Peyer's patch (tissue), 4 donors: ENCODE measurements at regions not wholly inside any gene's neighbourhood (a gene's known extent, or its start where the extent isn't known, plus 50 kb on each side); places are given as distances from the start of the nearest gene placed in this dataset.

Source experiments
- DNase-seq, 3 donors: peaks; one replicate each; pipeline ENCODE4 v3.0.0-alpha.2; 2017 to 2019
- H3K27ac ChIP-seq, 4 donors: fragments of 200-600 bp; sonication (generic); one replicate each; pipeline ENCODE4 v1.5.1; 2016 to 2019
- H3K27me3 ChIP-seq, 2 donors: fragments of 200-600 bp; sonication (generic); one replicate each; pipeline ENCODE4 v1.5.1; 2019
- H3K36me3 ChIP-seq, 3 donors: fragments of 200-600 bp; sonication (generic); one replicate each; pipeline ENCODE4 v1.5.1; 2016 to 2019
- H3K4me1 ChIP-seq, 4 donors: fragments of 200-600 bp; sonication (generic); one replicate each; pipeline ENCODE4 v1.5.1; 2016 to 2019
- H3K4me3 ChIP-seq, 4 donors: fragments of 200-600 bp; sonication (generic); 1 replicate in 3 of 4; 2 replicates in 1 of 4; pipeline ENCODE4 v1.5.1; 2016 to 2019; ENCODE audit warnings: mild to moderate bottlenecking in 1 of 4
- H3K9me3 ChIP-seq, 4 donors: fragments of 200-600 bp; sonication (generic); one replicate each; pipeline ENCODE4 v1.5.1; 2016 to 2019; ENCODE audit warnings: mild to moderate bottlenecking in 1 of 4
- POLR2A ChIP-seq, 2 donors: fragments of 450-650 bp; IDR thresholded peaks; one replicate each; pipeline ENCODE4 v1.5.1; 2017; ENCODE audit warnings: antibody characterized with exemption in 2 of 2, mild to moderate bottlenecking in 2 of 2, moderate library complexity in 2 of 2
- TF ChIP-seq, protein P1 (sequence below), 6 experiments: fragments of 450-650 bp in 4 of 6; fragments of 200-600 bp in 2 of 6; sonication (generic) in 1 of 6; IDR thresholded peaks; one replicate each; pipeline ENCODE4 v1.5.1; 2017 to 2019; ENCODE audit warnings: antibody characterized with exemption in 6 of 6, mild to moderate bottlenecking in 3 of 6, moderate library complexity in 1 of 6

DNA sequence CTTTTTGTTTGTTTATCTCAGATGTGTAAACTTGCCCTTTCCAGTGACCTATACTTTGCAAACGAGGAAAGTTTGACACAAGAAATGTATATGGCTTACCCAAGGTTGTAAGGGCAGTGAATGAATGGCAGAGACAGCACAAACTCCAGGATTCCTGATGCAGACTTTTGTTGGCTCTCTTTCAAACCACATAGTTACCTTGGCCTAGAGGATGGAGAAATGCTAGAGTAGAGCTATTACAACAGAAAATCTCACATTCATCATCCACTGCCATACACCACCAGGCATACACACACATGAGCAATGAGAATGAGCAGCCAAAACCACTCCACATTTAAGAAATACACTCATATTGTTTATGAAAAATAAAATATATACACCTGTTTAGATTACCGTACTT is 387.0 kb downstream of the TLR4 start:
- H3K27me3 ChIP-seq: no peaks in the 10 kb centered on the region
- H3K4me1 ChIP-seq: no peaks in the 10 kb centered on the region
- H3K9me3 ChIP-seq: no peaks in the 10 kb centered on the region
- TF ChIP-seq POLR2A (IDR thresholded peaks at IDR 0.05): no peak
- TF ChIP-seq, protein P1, sequence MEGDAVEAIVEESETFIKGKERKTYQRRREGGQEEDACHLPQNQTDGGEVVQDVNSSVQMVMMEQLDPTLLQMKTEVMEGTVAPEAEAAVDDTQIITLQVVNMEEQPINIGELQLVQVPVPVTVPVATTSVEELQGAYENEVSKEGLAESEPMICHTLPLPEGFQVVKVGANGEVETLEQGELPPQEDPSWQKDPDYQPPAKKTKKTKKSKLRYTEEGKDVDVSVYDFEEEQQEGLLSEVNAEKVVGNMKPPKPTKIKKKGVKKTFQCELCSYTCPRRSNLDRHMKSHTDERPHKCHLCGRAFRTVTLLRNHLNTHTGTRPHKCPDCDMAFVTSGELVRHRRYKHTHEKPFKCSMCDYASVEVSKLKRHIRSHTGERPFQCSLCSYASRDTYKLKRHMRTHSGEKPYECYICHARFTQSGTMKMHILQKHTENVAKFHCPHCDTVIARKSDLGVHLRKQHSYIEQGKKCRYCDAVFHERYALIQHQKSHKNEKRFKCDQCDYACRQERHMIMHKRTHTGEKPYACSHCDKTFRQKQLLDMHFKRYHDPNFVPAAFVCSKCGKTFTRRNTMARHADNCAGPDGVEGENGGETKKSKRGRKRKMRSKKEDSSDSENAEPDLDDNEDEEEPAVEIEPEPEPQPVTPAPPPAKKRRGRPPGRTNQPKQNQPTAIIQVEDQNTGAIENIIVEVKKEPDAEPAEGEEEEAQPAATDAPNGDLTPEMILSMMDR (IDR thresholded peaks at IDR 0.05): no peak
- H3K27ac ChIP-seq: no peak overlapping the region
- no peak for DNase-seq
- no peaks in the 10 kb centered on the region for H3K36me3 ChIP-seq
- no peak overlapping the region for H3K4me3 ChIP-seq

DNA sequence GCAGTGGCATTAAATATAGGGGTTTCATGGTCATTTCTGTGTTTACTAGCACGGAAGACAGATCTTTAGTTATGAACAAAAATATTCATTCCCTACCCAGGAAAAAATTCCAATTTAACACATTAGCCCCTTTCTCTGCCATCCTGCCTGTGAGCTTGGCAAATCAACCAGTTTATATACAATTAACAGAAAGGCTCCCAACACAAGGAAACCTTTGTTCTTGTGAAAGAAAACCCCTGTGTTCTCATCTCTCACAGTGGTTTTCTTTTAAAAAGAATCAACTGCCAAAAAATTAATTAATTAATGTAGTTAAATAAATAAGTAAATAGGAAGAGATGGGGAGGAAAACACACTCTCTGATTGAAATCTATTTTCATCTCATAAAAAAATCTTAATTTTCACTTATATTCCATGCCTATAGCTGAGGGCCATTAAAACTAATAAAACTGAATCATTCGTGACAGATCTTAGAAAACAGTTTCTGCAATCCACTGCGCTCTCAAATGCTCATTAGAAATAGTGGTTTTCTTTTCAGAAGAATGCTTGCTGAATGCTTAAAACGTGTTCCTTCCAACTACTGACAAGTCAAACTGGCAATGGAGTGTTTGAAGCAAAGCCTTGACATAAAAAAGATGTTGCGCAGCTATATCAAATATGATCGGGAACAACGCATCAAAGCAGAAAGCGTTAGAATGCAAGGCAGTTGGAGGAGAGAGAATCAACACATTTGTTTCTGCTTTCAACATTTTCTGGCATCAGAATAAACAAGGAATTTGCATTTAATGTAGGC is 387.7 kb downstream of the TLR4 start:
- Histone ChIP-seq H3K4me3 (no peak overlapping the region), H3K9me3 (no peaks in the 10 kb centered on the region), H3K4me1 (no peaks in the 10 kb centered on the region), H3K36me3 (no peaks in the 10 kb centered on the region), H3K27me3 (no peaks in the 10 kb centered on the region), H3K27ac (no peak overlapping the region)
- no peak for DNase-seq
- no peak for TF ChIP-seq POLR2A (IDR thresholded peaks at IDR 0.05)
- TF ChIP-seq, protein P1 (IDR thresholded peaks at IDR 0.05): no peak

DNA sequence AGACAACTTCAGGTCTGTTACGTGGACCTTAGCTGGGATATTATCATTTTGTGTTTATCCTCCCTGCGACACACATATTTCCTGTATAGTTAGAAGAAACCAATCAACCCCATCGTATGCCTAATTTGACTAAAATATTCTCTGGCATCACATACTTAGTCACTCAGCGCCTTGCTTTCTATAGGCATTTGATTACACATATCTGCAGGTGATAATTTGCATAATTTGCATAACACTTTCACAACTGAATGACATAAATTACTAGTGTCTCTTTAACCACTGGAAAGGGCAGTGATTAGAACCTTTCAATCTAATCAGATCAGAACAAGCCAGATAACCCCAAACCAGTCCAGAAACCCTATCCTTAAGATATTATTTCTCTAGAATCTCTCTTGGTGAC is 390.2 kb downstream of the TLR4 start:
- no peak for DNase-seq
- no peaks in the 10 kb centered on the region for H3K4me1 ChIP-seq
- no peaks in the 10 kb centered on the region for H3K36me3 ChIP-seq
- H3K4me3 ChIP-seq: no peak overlapping the region
- no peak for TF ChIP-seq POLR2A (IDR thresholded peaks at IDR 0.05)
- H3K27me3 ChIP-seq: no peaks in the 10 kb centered on the region
- H3K27ac ChIP-seq: no peak overlapping the region
- no peaks in the 10 kb centered on the region for H3K9me3 ChIP-seq

DNA sequence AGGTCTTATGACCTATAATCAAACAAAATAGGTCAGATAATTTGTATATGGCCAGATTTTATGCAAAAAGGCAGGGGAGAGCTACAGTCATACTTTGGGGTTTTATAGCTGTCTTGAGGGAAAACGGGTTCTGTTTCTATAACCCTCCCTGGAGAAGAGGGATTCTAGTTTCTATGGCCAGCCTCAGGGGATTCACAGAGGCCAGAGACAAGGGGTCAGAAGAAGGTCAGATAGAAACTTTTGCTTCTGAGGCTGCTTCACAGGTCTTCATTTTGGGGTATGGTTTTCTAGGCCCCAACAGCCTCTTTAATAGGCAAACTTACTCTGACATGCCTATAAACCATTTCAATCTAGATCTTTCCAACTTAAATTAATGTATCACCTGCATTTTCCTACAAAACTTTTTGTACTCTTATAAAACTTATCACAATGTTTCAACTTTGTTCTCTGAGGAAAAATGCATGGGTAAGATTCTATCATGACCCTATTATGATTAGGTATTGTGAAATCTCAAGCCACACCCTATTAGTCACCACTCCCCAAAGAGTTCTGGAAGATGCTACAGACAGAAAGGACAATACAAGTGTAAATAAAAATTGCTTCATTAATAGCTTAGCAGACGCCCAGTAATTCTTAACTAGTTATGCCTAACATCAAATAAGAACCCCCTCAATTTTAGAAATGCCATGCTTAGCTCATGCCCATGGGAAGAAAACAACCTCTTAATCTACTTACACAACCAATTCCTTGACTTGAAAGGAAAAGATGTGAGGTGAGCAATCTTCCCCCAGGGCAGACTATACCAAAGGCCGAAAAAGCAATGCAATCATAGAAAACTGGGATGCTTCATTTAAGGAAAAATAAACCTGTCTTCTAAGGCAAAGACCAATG is 396.6 kb downstream of the TLR4 start:
- TF ChIP-seq POLR2A (IDR thresholded peaks at IDR 0.05): no peak
- TF ChIP-seq, protein P1 (IDR thresholded peaks at IDR 0.05): no peak
- Histone ChIP-seq H3K27ac (no peak overlapping the region), H3K36me3 (no peaks in the 10 kb centered on the region), H3K27me3 (no peaks in the 10 kb centered on the region), H3K4me3 (no peak overlapping the region), H3K9me3 (no peaks in the 10 kb centered on the region), H3K4me1 (no peaks in the 10 kb centered on the region)
- DNase-seq: no peak

DNA sequence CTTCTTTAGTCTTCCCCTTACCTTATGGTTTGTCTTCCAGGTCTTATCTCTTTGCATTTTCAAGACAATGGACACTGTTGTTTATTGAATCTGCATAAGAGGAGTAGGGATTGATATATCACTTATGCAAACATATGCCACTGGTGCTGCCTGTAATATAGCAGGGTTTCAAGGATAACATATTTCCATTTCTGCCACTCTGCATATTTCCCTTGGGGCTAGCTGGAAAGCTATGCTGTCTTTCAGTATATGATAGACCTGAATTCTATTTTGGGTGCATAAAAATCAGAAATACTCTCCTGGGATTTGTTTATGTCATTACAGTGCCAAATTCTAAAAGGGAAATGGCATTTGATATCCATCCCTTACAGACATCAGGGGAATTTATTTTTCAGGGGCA is 400.2 kb downstream of the TLR4 start:
- H3K27me3 ChIP-seq: no peaks in the 10 kb centered on the region
- H3K9me3 ChIP-seq: no peaks in the 10 kb centered on the region
- no peaks in the 10 kb centered on the region for H3K4me1 ChIP-seq
- no peak overlapping the region for H3K4me3 ChIP-seq
- no peak for DNase-seq
- TF ChIP-seq, protein P1 (IDR thresholded peaks at IDR 0.05): no peak
- no peak for TF ChIP-seq POLR2A (IDR thresholded peaks at IDR 0.05)
- H3K36me3 ChIP-seq: no peaks in the 10 kb centered on the region
- H3K27ac ChIP-seq: no peak overlapping the region

DNA sequence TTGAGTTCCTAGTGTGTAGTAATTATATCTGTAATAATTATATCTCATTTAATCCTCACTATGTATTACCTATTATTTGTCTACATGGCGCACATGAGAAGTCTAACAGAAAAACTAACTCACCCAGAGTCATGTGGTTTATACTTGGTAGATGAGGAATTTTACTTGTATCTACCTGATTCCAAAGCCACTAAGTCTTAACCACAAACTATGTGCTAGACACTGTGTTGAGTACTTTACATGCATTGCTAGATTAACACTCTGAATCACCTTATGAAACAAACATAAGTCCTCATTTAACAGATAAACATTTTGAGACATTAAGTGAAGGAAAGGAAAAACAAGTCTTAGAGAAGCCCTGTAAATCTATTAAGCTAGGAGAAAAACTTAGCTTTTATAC is 404.8 kb downstream of the TLR4 start:
- no peak overlapping the region for H3K4me3 ChIP-seq
- H3K36me3 ChIP-seq: no peaks in the 10 kb centered on the region
- no peak overlapping the region for H3K27ac ChIP-seq
- no peaks in the 10 kb centered on the region for H3K27me3 ChIP-seq
- H3K9me3 ChIP-seq: no peaks in the 10 kb centered on the region
- TF ChIP-seq POLR2A (IDR thresholded peaks at IDR 0.05): no peak
- TF ChIP-seq, protein P1 (IDR thresholded peaks at IDR 0.05): no peak
- H3K4me1 ChIP-seq: no peaks in the 10 kb centered on the region
- DNase-seq: no peak
